ENCODE measurements at regions not wholly inside any gene's neighbourhood (a gene's known extent, or its start where the extent isn't known, plus 50 kb on each side); places are given as distances from the start of the nearest gene placed in this dataset.

DNA sequence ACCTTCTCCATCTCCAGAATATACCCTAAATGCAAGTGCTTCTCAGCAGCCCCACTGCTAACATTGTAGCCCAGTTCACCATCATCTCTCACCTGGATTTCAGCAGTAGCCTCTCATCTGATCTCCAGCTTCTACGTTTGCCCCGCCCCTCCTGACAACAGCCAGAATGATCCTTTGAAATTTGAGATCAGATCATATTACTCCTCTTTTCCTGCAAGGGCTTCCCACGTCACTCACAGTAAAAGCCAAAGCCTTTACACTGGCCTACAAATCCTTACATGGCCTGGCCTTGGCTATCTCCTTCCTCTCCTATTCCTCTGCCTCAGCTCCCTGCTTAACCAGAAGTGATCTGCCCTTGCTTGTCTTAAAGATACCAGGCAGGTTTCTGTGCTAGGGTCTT lies 94.3 kb upstream of the NBEA start:
- Mint-ChIP-seq H3K36me3 (no peaks in the 10 kb centered on the region), H3K9me3 (no peaks in the 10 kb centered on the region), H3K4me1 (no peaks in the 10 kb centered on the region), H3K27me3 (no peaks in the 10 kb centered on the region), H3K4me3 (no peak overlapping the region), H3K27ac (no peak overlapping the region)
- no peak for ATAC-seq

DNA sequence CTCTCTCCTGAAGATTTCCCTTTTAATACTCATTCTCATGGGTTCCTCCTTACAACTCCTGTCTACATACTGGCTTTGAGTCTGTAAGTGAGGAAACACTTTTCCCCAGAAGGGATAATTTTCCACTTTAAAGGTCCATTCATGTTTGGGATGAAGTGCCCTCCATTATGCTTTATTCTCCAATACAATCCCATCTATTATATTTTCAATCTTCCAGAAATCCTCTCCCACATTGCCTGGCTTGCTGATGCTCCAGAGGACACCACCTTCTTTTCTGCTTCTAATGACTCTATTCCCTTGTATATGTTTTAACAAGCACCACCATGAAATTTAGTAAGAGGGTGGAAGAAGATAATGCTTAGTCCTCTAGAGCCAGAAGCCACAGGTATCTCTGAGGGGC lies 92.7 kb upstream of the NBEA start:
- ATAC-seq, result no peak
- H3K4me1 Mint-ChIP-seq, result no peaks in the 10 kb centered on the region
- no peaks in the 10 kb centered on the region for H3K36me3 Mint-ChIP-seq
- no peaks in the 10 kb centered on the region for H3K27me3 Mint-ChIP-seq
- H3K9me3 Mint-ChIP-seq, result no peaks in the 10 kb centered on the region
- H3K27ac Mint-ChIP-seq, result no peak overlapping the region
- H3K4me3 Mint-ChIP-seq, result no peak overlapping the region

DNA sequence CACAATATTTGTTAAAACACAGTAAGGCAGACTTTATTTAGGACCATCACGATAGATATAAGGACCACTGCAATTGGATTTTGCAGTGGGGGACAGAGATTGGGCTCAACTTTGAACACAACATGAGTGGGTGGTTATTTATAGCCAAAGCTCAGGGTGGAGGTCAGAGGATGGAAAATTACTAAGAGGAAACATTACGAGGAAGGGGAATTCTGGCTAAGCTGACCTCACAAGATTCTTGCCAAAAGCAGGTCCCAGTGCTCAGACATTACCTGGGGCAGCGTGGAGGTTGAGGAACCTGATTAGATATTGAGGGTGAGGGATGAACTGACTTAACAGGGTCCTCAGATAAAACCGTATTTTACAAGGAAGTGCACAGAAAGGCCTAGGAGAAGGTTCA lies 88.9 kb upstream of the NBEA start:
- Mint-ChIP-seq H3K9me3 (no peaks in the 10 kb centered on the region), H3K36me3 (no peaks in the 10 kb centered on the region), H3K27ac (no peak overlapping the region), H3K4me1 (no peaks in the 10 kb centered on the region), H3K27me3 (no peaks in the 10 kb centered on the region), H3K4me3 (no peak overlapping the region)
- no peak for ATAC-seq

DNA sequence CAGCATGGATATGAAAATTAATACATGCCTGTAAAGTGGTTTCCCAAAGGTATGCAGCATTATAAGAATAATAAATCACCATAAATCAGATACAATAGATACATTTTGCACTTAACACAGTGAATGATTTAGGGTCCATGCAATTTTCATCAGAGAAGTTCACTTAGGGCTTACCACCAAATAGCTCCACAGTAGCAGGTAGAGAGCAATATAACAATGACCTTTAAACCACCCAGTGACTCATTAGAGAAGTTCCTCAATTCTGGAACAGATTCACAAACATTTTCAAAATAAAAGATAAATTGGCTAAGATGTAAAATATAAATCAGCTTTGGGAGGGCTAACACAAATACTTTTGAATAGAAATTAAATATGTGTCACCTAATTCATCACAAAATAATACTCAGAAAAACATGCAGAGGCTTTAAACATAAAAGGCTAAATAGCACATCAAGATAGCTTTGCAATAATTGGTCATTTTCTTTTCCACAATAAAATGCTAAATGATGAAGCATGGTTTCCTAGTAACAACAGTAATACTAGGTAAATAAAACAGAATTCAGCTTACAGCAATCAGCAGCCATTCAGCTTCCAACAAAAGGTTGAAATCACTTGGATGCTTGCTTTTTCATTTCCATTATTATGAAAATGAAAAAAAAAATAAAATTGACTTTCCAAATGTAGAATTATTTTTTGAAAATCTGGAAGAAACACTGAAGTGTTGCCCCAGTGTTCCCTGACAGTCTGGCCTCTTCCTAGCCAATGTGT lies 84.3 kb upstream of the NBEA start:
- no peaks in the 10 kb centered on the region for H3K27me3 Mint-ChIP-seq
- no peak overlapping the region for H3K4me3 Mint-ChIP-seq
- H3K36me3 Mint-ChIP-seq, result no peaks in the 10 kb centered on the region
- no peaks in the 10 kb centered on the region for H3K4me1 Mint-ChIP-seq
- no peaks in the 10 kb centered on the region for H3K9me3 Mint-ChIP-seq
- no peak overlapping the region for H3K27ac Mint-ChIP-seq
- ATAC-seq, result no peak

DNA sequence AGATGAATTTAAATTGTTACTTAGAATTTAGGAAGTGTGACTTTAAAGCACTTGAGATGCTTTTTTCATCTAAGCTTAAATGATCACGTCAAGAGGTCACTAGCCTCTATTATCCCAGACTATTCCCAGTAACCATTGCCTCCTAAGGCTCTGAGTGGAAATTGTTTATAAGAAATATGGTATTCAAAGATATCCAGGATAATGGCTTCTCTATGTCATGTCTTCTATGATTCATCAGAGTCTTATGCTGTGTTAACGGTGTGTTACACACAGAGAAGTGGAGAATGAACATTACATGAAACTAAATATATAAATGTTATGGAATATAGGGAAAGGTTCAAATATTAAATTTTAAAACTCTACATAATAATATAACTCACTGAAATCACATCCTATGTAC lies 79.8 kb upstream of the NBEA start:
- H3K27me3 Mint-ChIP-seq, result no peaks in the 10 kb centered on the region
- no peak overlapping the region for H3K4me3 Mint-ChIP-seq
- H3K4me1 Mint-ChIP-seq, result no peaks in the 10 kb centered on the region
- H3K36me3 Mint-ChIP-seq, result no peaks in the 10 kb centered on the region
- H3K9me3 Mint-ChIP-seq, result no peaks in the 10 kb centered on the region
- ATAC-seq, result no peak
- H3K27ac Mint-ChIP-seq, result no peak overlapping the region

DNA sequence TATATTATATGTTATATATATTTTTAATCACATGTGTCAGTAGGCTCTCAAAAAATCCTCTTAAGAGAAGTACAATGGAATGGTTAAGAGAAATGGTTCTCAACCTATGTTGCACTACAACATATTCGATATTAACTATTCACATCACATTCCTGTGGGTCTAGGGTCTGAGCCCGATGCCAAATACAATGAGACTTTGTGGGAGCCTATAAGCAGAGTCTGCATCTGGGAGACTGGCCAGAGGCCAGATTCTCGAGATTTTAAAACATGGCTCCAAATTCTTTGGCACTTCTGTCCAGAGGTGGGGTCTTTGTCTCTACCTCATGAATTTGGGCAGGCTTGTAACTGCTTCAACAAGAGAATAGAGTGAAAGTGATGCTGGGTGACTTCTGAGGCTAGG lies 79.4 kb upstream of the NBEA start:
- Mint-ChIP-seq H3K36me3 (no peaks in the 10 kb centered on the region), H3K4me1 (no peaks in the 10 kb centered on the region), H3K4me3 (no peak overlapping the region), H3K27ac (no peak overlapping the region), H3K9me3 (no peaks in the 10 kb centered on the region), H3K27me3 (no peaks in the 10 kb centered on the region)
- ATAC-seq, result no peak

DNA sequence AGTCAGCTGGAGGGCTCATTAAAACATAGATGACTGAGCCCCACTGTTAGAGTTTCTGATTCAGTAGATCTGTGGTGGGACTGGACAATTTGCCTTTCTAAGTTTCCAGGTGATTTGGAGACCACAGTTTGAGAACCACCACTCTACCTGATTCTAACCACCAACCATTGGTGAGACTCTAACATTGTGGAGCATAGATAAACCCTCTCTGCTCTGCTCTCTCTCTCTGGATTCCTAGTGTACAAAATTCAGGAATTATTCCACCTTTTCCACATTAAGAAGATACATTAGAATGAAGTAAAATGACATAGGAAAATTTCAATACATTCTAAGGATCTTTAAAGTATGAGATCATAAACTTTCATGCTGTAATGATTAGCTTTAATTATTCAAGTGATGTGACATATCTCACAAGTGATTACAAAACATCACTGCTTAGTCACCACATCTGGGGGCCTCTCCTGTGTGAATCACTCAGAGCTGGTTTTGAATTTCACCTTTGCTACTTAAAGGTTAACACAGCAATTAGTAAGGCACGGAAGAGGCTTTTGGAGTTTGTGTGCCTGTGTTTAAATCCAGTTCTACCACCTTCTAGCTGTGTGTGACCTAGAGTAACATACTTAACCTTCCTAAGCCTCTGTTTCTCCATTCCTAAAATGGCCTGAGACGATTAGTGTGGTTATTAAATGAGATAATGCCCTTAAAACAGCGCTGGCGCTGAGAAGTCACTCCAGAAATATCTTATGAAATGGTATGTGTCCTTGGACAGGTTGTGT lies 78.5 kb upstream of the NBEA start:
- no peak for ATAC-seq
- no peaks in the 10 kb centered on the region for H3K36me3 Mint-ChIP-seq
- H3K9me3 Mint-ChIP-seq, result no peaks in the 10 kb centered on the region

DNA sequence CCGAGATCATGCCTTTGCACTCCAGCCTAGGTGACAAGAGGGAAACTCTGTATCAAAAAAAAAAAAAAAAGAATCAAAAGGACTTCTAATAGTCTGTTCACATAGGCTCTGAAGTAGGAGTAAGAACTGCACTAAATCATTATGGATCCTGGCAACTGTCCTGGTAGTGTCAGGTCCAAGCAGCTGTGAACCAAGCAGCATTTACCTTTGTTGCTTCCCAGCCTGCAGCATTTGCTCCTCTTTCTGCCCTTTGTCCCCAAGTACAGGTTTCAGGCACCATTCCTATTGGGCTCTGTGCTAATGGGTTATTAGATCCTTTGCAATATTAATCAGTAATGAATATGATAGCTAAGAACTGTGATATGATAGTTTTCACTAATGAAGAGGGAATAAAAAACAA lies 77.4 kb upstream of the NBEA start:
- Mint-ChIP-seq H3K4me3 (no peak overlapping the region), H3K27me3 (no peaks in the 10 kb centered on the region), H3K4me1 (no peaks in the 10 kb centered on the region), H3K36me3 (no peaks in the 10 kb centered on the region), H3K27ac (no peak overlapping the region), H3K9me3 (no peaks in the 10 kb centered on the region)
- ATAC-seq, result no peak

More for the DNA sequence above, 78.5 kb upstream of the NBEA start:
- no peak overlapping the region for H3K27ac Mint-ChIP-seq
- H3K4me3 Mint-ChIP-seq, result no peak overlapping the region
- no peaks in the 10 kb centered on the region for H3K27me3 Mint-ChIP-seq
- H3K4me1 Mint-ChIP-seq, result no peaks in the 10 kb centered on the region

DNA sequence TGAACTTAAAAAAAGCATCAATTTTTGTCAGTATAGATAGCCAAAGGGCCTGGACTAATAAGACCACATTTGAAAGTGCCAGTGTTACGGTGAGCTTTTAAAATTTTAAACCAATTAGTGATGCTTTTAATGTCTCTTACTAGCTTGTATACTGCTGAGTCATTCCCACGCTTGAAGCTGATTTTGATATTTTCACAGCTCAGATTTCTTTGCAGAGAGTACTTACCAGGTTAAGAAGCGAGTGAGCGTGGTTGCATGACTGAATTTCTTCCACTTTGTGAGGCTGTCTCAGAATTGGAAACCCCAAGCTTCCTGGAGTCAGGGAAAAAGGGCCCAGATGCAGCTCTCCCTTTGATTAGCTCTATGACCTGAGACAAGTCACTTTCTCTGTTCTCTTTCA lies 74.5 kb upstream of the NBEA start:
- no peaks in the 10 kb centered on the region for H3K9me3 Mint-ChIP-seq
- H3K27me3 Mint-ChIP-seq, result no peaks in the 10 kb centered on the region
- no peak for ATAC-seq

DNA sequence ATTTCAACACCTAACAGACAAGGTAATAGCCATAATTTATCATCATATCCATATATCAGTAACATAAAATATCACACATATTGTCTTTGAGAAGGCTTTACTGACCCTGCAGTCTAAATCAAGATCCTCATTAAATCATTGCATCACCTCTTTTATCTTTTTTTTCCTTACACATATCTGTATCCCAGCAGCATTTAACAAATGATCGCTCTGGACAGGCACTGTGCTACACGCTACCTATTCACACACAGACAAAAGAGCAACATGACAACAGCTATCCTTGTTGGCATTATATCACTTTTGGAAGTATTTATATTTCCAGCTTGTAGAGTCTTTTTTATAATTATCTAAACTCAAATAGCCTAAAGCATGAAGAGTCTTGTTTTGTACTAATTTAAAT lies 73.3 kb upstream of the NBEA start:
- no peaks in the 10 kb centered on the region for H3K36me3 Mint-ChIP-seq
- no peak overlapping the region for H3K4me3 Mint-ChIP-seq
- no peak overlapping the region for H3K27ac Mint-ChIP-seq
- no peak for ATAC-seq
- H3K4me1 Mint-ChIP-seq, result no peaks in the 10 kb centered on the region
- no peaks in the 10 kb centered on the region for H3K27me3 Mint-ChIP-seq
- no peaks in the 10 kb centered on the region for H3K9me3 Mint-ChIP-seq

More for the DNA sequence above, 74.5 kb upstream of the NBEA start:
- Mint-ChIP-seq H3K4me3 (no peak overlapping the region), H3K36me3 (no peaks in the 10 kb centered on the region), H3K27ac (no peak overlapping the region), H3K4me1 (no peaks in the 10 kb centered on the region)

DNA sequence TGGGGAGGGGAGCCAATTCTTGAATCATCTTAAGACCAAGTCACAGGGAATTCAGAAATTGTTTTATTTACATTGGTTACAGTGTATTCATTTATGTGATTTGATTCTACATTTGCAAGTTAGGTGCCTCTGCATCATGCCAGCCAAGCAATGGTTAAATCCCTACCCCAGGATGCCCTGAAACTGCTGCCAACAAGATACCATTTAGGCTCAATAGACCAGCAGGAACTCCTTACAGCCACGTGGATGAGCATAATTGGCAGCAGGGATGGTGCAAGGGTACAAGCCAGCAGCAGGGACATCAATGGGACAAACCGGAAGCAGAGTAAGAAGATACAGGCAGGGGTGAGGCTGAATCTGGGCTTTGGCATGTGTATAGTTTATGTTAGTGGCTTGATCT lies 72.4 kb upstream of the NBEA start:
- Mint-ChIP-seq H3K27ac (no peak overlapping the region), H3K27me3 (no peaks in the 10 kb centered on the region), H3K4me3 (no peak overlapping the region), H3K36me3 (no peaks in the 10 kb centered on the region), H3K9me3 (no peaks in the 10 kb centered on the region), H3K4me1 (no peaks in the 10 kb centered on the region)
- ATAC-seq, result no peak

DNA sequence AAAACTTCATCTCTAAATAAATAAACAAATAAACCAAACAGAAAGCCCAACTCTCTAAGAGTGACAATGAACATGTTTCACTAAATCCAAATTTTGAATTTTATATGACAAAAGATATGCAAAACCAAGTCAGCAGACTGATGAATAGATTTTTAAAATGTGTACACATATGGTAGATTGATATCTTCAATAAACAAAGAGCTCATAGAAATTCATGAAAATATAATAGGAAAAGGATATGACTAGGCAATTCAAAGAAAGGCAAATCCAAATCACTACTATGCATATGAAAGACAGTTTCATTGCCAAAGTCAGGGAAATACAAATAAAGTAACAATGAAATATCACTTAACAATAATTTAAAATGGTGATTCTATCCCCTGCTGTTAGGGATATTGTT lies 63.7 kb upstream of the NBEA start:
- no peaks in the 10 kb centered on the region for H3K27me3 Mint-ChIP-seq
- H3K27ac Mint-ChIP-seq, result no peak overlapping the region
- H3K4me3 Mint-ChIP-seq, result no peak overlapping the region
- no peaks in the 10 kb centered on the region for H3K36me3 Mint-ChIP-seq
- ATAC-seq, result no peak
- no peaks in the 10 kb centered on the region for H3K9me3 Mint-ChIP-seq
- no peaks in the 10 kb centered on the region for H3K4me1 Mint-ChIP-seq

DNA sequence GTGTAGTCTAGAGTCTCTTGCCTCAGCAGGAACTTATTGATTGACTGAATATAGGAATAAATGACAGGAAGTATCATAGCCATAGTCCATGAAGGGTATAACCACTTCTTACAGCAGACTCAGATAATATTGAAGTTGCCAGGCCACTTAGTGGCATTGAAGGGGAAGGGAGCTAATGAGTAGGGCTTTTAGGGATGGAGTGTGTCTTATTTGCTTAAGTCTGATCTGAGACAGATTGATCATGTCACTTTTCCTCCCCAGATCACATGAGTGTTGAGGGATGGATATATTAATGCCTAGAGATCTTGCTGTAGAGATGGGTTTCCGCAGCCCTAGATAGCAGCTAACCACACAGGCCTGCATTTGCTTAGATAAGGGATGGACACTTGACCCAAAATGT lies 62.2 kb upstream of the NBEA start:
- Mint-ChIP-seq H3K4me1 (no peaks in the 10 kb centered on the region), H3K9me3 (no peaks in the 10 kb centered on the region), H3K36me3 (no peaks in the 10 kb centered on the region), H3K27ac (no peak overlapping the region), H3K4me3 (no peak overlapping the region), H3K27me3 (no peaks in the 10 kb centered on the region)
- no peak for ATAC-seq

DNA sequence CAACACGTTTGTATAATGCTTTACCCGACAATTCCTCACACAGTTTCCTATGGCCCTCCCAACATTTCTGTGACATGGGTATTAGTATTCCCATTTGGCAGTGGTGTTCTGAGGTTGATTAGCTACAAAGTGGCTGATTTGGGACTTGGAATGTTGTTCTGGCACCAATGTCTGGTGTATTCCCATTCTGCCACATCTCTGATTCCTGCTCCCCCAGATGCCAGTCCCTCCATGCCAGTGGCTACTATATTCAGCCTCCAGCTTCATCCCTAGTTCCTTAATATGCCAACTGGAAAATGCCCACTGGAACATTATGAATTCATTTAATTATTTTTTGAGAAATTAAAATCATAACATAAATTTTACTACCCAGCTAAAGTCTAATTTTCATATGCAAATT lies 60.6 kb upstream of the NBEA start:
- no peak for ATAC-seq
- Mint-ChIP-seq H3K36me3 (no peaks in the 10 kb centered on the region), H3K27ac (no peak overlapping the region), H3K27me3 (no peaks in the 10 kb centered on the region), H3K4me1 (no peaks in the 10 kb centered on the region), H3K9me3 (no peaks in the 10 kb centered on the region), H3K4me3 (no peak overlapping the region)

DNA sequence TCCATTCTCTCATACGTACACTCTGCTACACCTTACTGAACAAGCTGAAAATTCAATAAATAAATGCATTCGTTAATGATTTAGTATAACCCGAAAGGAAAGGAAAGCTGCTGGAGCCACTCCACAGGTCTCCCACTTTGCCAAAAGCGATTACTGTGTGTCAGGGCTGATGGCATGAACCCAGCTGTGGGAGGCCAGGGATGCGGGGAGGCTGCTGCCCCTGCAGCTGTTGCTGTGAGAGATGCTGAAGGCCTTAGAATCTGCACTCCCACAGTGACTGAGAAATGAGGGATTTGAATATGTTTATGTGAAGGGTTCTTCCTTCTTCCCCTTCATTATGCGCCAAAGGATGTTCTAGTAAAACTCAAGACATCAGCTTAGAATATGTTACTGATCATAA lies 58.7 kb upstream of the NBEA start:
- no peak for ATAC-seq
- Mint-ChIP-seq H3K27ac (no peak overlapping the region), H3K4me3 (no peak overlapping the region), H3K27me3 (no peaks in the 10 kb centered on the region), H3K36me3 (no peaks in the 10 kb centered on the region), H3K4me1 (no peaks in the 10 kb centered on the region), H3K9me3 (no peaks in the 10 kb centered on the region)

DNA sequence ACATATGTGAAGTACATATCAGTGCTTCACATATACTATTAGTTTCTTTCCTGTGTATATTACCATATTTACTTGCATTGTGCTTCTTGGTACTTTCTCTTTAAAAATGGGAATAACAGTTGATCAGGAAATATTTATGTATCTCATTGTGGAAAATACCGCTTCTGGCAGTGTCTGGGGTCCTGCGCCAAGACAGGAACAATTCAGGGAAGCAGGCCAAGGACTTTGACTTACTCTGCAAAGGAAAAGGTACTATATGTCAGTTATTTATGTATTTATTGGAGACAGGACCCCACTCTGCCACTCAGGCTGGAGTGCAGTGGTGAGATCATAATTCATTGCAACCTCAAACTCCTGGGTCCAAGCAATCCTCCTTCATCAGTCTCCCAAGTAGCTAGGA lies 57.7 kb upstream of the NBEA start:
- no peak overlapping the region for H3K27ac Mint-ChIP-seq
- no peaks in the 10 kb centered on the region for H3K9me3 Mint-ChIP-seq
- no peaks in the 10 kb centered on the region for H3K27me3 Mint-ChIP-seq
- no peaks in the 10 kb centered on the region for H3K4me1 Mint-ChIP-seq
- H3K36me3 Mint-ChIP-seq, result no peaks in the 10 kb centered on the region
- H3K4me3 Mint-ChIP-seq, result no peak overlapping the region
- ATAC-seq, result no peak
